Epithelial cell of proximal tubule (primary cell): ENCODE measurements at regions not wholly inside any gene's neighbourhood (a gene's known extent, or its start where the extent isn't known, plus 50 kb on each side); places are given as distances from the start of the nearest gene placed in this dataset.

ENCODE experiments used
- DNase-seq: peaks from one replicate; pipeline ENCODE4 v3.0.0-alpha.2; 2011; ENCODE audit warnings: low read depth
- H3K4me3 ChIP-seq: 2 replicates; pipeline ENCODE4 v1.5.1; 2011; ENCODE audit warnings: low read depth, mild to moderate bottlenecking, low read length
- TF ChIP-seq, protein P1 (sequence below): conservative IDR thresholded peaks from 2 replicates; pipeline ENCODE4 v1.5.1; 2012; ENCODE audit warnings: low read depth, mild to moderate bottlenecking, low read length

DNA sequence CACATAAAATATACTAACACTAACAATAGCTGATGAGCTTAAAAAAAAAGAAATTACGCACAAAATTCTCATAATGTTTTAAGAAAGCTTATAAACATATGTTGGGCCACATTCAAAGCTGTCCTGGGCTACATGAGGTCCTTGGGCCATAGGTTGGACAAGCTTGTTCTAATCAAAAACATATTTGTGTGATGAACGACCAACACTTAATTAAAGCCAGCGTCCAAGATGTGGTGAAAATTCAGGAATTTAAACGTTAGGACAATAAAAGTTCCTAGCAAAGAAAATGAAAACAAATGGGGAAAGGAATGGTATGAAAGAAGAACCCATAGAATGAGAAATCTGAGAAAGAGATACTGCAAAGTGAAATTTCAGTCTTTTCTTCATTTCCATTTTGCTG, 429.6 kb upstream of the DMAC1 start:
- DNase-seq: no peak
- TF ChIP-seq, protein P1, sequence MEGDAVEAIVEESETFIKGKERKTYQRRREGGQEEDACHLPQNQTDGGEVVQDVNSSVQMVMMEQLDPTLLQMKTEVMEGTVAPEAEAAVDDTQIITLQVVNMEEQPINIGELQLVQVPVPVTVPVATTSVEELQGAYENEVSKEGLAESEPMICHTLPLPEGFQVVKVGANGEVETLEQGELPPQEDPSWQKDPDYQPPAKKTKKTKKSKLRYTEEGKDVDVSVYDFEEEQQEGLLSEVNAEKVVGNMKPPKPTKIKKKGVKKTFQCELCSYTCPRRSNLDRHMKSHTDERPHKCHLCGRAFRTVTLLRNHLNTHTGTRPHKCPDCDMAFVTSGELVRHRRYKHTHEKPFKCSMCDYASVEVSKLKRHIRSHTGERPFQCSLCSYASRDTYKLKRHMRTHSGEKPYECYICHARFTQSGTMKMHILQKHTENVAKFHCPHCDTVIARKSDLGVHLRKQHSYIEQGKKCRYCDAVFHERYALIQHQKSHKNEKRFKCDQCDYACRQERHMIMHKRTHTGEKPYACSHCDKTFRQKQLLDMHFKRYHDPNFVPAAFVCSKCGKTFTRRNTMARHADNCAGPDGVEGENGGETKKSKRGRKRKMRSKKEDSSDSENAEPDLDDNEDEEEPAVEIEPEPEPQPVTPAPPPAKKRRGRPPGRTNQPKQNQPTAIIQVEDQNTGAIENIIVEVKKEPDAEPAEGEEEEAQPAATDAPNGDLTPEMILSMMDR: no peak

DNA sequence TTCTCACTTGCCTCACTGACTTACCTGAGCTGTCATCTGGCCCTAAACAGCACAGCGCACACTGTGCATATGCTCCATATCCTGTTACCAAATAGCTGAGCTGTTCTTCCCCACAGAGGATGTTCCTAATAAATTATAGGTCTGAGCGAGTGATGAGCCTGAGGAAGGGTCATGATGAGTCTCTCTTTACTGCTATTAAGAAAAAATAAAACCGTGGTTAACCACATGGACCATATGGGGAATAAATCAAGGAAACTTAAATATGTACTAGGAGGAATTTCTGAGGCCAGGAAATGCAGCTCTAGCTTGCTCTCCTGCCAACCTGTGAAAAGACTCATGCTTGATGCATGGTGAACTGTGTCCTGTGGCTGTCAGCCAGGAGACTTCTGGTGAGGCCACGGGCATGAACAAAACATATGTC, 424.8 kb upstream of the DMAC1 start:
- no peak overlapping the region for H3K4me3 ChIP-seq
- DNase-seq: no peak
- TF ChIP-seq, protein P1: no peak

More for the DNA sequence above, 429.6 kb upstream of the DMAC1 start:
- H3K4me3 ChIP-seq: no peak overlapping the region

DNA sequence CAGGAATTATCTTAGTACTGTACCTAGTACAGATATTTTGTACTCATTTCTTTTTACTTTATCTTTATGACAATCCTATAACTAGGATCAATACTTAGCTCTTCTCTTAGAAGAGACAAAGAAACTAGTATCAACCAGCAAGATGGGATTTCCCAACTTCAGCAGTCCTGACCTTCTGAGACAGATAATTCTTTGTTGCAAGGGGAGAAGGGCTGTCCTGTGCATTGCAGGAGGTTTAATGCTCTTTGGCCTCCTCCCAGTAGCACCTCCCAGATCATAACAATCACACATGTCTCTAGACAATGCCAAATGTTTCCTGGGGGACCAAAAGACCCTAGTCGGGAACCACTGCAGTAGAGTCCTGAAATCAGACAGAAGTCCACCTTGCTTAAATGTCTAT, 424.3 kb upstream of the DMAC1 start:
- no peak overlapping the region for H3K4me3 ChIP-seq
- TF ChIP-seq, protein P1: no peak
- no peak for DNase-seq

DNA sequence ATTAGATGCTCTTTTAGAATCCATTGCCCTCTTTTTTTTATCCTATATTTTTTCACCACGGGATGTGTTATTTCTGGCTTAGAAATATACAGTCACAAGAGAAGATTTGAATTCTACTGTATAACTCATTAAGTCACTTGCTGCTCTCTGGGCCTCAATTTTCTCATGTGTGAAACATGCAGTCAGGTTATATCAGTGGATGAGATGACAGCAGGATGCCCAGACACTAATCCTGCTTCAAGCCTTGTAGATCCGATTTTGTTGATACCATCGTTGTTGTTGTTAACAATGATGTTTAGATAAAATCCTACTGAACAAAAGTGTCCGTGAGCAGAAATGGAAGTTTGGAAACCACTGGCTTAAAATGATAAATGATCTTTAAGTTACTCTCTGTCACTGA, 421.9 kb upstream of the DMAC1 start:
- TF ChIP-seq, protein P1: no peak
- no peak overlapping the region for H3K4me3 ChIP-seq
- no peak for DNase-seq

DNA sequence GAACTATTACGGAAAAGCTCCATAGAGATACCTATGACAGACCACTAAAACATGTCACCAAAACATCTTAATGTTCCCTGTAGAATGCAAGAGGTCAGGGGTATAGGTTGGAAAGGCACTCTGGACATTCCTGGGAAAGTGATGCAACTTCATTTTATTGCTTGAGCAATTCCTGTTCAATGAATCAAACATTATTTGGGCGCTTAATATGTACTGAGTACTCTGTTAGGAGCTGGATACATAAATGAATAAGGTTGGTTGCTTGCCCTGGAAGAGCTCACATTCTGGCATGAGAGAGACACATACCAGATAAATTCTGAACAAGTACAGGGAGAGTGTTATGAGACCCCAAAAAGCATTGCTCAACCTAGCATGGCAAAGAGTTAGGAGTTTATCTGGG, 408.9 kb upstream of the DMAC1 start:
- no peak overlapping the region for H3K4me3 ChIP-seq
- peak; percentile 9 for DNase-seq
- TF ChIP-seq, protein P1: no peak

DNA sequence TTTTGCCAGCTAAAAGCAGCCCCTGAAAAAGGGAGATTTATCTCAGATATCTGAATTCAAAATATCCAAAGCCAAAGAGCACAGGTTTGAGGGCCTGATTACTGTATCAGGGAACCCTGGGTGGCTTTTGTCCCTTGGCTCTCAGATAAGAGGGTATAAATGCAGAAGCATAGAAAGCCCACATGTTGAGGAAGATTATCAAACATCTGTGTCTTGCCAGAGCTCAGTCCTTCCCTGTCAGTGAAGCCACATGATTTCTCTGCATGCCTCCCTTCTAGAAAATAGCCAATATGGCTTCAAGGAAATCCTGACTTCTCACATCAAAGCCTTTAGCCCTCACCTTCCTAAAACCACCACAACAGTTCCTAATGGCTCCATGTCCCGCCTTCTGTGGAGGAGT, 408.0 kb upstream of the DMAC1 start:
- DNase-seq: no peak
- H3K4me3 ChIP-seq: no peak overlapping the region
- TF ChIP-seq, protein P1: no peak

DNA sequence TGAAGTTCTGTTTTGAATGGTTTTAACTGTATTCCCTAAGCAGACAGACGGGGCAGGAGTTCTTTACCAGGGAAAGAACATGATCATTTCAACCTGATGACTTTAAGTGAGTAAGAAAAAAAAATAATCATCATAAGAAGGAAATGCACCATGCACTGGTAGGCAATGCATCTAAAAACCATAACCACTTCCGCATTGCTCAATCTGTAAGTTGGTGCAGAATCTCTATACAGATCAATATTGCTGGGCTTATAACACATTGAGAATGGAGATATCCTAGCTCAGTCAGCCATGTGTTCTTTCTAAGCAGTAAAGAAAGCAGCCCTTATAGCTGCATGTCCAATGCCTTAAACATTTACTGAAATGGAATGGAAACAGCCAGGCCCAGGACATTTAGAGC, 407.1 kb upstream of the DMAC1 start:
- TF ChIP-seq, protein P1: no peak
- DNase-seq: no peak
- H3K4me3 ChIP-seq: no peak overlapping the region
